Left cardiac atrium (tissue), 4 donors: ENCODE measurements at regions not wholly inside any gene's neighbourhood (a gene's known extent, or its start where the extent isn't known, plus 50 kb on each side); places are given as distances from the start of the nearest gene placed in this dataset.
A peak's percentile ranks its signal among the peaks of the same experiment; 100 is the strongest.

Source experiments
- ATAC-seq, 2 donors: fragments of 200-7000 bp; cut with Tn5 transposase; one replicate each; pipeline ENCODE4 v1.9.1; 2020; ENCODE audit warnings: mild to moderate bottlenecking in 2 of 2, moderate library complexity in 2 of 2
- DNase-seq: peaks from one replicate; pipeline ENCODE4 v3.0.0-alpha.2; 2020
- intact Hi-C, 2 donors: fragments of 100-400 bp; cut with DNase I; formaldehyde crosslinking; loops; one replicate each; pipeline versions ENCODE4 v1.14.1 to v1.15.1; 2022 to 2023
- donor health status: DM: no; HTN: yes; CAD: no.
- donor health status: DM: no; HTN: yes; CAD: no; lungs with severe emphysema.
- donor health status: DM: yes; HTN: yes; CAD: no.
- donor health status: Dilated cardiomyopathy.

GRCh38 chr11:119525180-119525866, 102.4 kb upstream of the THY1 start:
- DNase-seq (peak; percentile 0), ATAC-seq (no peak)
- intact Hi-C loops, result no loop called here

GRCh38 chr11:119523539-119524157, 100.7 kb upstream of the THY1 start:
- no peak for DNase-seq
- ATAC-seq, result no peak
- intact Hi-C loops, result no loop called here

GRCh38 chr11:119522609-119523008, 99.6 kb upstream of the THY1 start:
- DNase-seq, result no peak
- no peak for ATAC-seq
- intact Hi-C loops, result no loop called here

- intact Hi-C loops, result no loop called here
- ATAC-seq (no peak), DNase-seq (no peak)
Observed at GRCh38 chr11:119521551-119521950, 98.6 kb upstream of the THY1 start.

- ATAC-seq, result no peak
- intact Hi-C loops, result no loop called here
- no peak for DNase-seq
Observed at GRCh38 chr11:119520966-119521365, 98.0 kb upstream of the THY1 start.

- DNase-seq, result no peak
- no peak for ATAC-seq
- intact Hi-C loops, result no loop called here
Observed at GRCh38 chr11:119520400-119520799, 97.4 kb upstream of the THY1 start.

- intact Hi-C loops, result no loop called here
- no peak for DNase-seq
- ATAC-seq, result no peak
Observed at GRCh38 chr11:119519796-119520195, 96.8 kb upstream of the THY1 start.

- ATAC-seq (no peak), DNase-seq (no peak)
- intact Hi-C loops, result no loop called here
Observed at GRCh38 chr11:119518746-119519730, 96.1 kb upstream of the THY1 start.

GRCh38 chr11:119515771-119516400, 92.9 kb upstream of the THY1 start:
- DNase-seq, result no peak
- intact Hi-C loops, result no loop called here
- no peak for ATAC-seq

- intact Hi-C loops, result no loop called here
- no peak for ATAC-seq
- DNase-seq, result no peak
Observed at GRCh38 chr11:119513806-119514170, 90.8 kb upstream of the THY1 start.

GRCh38 chr11:119513131-119513805, 90.3 kb upstream of the THY1 start:
- ATAC-seq, result no peak
- intact Hi-C loops, result no loop called here

GRCh38 chr11:119512369-119512768, 89.4 kb upstream of the THY1 start:
- ATAC-seq, result no peak

More at GRCh38 chr11:119513131-119513805, 90.3 kb upstream of the THY1 start:
- DNase-seq, result no peak

GRCh38 chr11:119511614-119512306, 88.8 kb upstream of the THY1 start:
- intact Hi-C loops, result no loop called here
- no peak for ATAC-seq
- no peak for DNase-seq

More at GRCh38 chr11:119512369-119512768, 89.4 kb upstream of the THY1 start:
- intact Hi-C loops, result no loop called here
- DNase-seq, result no peak

- intact Hi-C loops, result no loop called here
- ATAC-seq, result peak; percentile 55 to 95
- peak; percentile 73 for DNase-seq
Observed at GRCh38 chr11:119509969-119510401, 87.0 kb upstream of the THY1 start.

- peak in 1 of 2 donors; percentile 52 for ATAC-seq
- intact Hi-C loops, result no loop called here
- no peak for DNase-seq
Observed at GRCh38 chr11:119509282-119509841, 86.4 kb upstream of the THY1 start.

GRCh38 chr11:119506436-119506835, 83.5 kb upstream of the THY1 start:
- ATAC-seq (peak in 1 of 2 donors; percentile 12), DNase-seq (no peak)
- intact Hi-C loops, result no loop called here

GRCh38 chr11:119505861-119506260, 82.9 kb upstream of the THY1 start:
- no peak for DNase-seq
- no peak for ATAC-seq
- intact Hi-C loops, result no loop called here

GRCh38 chr11:119505071-119505470, 82.1 kb upstream of the THY1 start:
- DNase-seq, result no peak
- intact Hi-C loops, result no loop called here
- ATAC-seq, result no peak
